HG02943 (cell line): ENCODE measurements at regions not wholly inside any gene's neighbourhood (a gene's known extent, or its start where the extent isn't known, plus 50 kb on each side); places are given as distances from the start of the nearest gene placed in this dataset.
"Not testable (repeated sequence)": the region's sequence is repeated elsewhere in the genome, so short reads cannot be mapped to it uniquely, and the experiment has no call there.

ENCODE experiments used
- ATAC-seq: cut with Tn5 transposase; IDR thresholded peaks from one replicate; pipeline ENCODE4 v1.9.1; 2021; ENCODE audit warnings: mild to moderate bottlenecking, low read depth, moderate library complexity; ENCODE audit not compliant: unreplicated experiment

DNA sequence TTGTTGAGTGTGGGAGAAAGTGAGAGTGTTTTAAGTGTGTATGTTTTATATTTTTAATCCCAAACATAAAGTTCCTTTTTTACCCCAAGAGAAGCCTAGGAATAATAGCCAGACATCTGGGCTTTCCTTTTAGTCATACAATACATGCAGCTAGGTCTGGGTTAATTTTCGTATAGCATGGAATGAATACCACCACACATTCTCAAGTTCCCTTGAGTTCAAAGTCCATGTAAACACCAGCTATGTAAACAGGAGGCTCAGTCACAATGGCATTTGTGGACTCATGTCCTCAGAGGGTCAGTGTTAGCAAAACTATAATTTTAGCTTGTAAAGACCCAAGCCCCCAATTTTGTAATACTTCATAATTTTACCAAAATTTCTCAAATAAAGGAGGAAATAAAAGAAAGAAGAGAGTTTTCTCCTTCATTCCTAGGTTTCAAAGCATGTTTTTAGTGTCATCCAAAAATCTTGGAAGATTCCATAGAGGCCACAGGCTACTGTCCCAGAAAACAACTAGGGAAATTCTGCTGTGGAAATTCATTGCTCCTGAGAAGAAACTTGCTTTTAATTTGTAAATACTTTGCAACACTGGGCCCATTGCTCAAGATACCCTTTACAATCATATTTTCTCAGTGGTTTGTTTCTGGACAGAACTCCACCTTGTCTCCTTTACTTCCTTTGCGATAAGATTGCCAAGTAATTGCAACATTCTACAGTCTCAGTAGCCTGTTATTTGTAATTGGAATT, 671.2 kb downstream of the COL12A1 start:
- ATAC-seq: no peak

DNA sequence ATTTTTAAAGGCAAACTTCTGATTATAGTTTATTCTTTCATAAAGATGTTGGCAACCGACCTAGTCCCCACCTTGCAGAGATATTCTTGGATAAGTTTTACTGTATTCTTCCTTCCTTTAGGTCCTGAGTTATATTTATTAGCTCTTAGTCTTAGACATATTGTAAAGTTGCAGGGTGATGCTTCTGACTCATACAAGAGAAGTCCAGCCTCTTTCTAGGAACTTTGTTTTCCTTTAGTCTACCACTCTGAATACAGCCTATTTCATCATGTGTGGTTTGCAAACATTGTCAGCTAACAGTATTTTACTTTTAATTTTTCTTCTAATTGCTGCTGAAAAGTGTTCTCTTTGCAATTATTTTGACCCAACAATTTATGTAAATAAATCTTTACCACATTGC, 686.7 kb downstream of the COL12A1 start:
- ATAC-seq: no peak

DNA sequence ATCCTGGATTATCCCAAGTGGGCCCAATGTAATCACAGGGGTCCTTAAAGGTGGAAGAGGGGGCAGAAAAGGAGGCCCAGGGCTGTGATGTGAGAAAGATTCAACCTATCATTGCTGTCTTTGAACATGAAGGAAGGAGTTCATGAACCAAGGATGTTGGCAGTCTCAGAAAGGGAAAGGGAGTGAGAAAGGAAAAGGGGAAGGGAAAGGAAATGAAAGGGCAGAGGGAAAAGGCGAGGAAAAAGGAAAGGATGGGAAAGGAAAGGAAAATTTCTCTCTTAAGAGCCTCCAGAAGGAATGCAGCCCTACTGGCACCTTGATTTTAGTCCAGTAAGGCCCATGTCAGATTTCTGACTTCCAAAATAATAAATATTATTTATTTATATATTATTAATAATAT, 687.8 kb downstream of the COL12A1 start:
- no peak for ATAC-seq

DNA sequence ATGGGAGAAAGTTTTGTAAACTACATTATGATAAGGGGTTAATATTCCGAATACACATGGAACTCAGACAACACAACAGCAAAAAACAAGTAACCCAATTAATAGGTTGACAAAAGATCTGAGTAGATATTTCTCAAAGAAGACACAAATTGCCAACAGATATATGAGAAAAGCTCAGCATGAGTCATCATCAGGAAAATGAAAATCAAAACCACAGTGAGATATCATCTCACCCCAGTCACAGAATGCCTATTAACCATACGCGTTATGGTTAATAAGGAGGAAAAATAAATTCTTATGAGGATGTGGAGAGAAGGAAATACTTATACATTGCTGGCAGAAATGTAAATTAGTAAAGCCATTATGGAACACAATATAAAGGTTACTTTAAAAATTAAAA, 695.0 kb downstream of the COL12A1 start:
- no peak for ATAC-seq

DNA sequence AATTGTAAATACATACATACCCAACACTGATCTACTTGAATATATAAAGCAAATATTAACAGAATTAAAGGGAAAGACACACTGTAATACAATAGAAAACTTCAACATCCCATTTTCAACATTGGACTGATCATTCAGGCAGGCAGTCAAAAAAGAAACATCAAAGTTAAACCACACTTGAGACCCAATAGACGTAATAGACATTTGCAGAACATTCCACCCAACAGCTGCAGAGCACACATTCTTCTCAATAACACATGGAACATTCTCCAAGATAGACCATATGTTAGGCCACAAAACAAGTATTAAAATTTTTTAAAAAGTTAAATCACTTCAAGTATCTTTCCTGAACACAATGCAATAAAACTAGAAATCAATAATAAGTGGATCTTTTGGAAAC, 698.2 kb downstream of the COL12A1 start:
- no peak for ATAC-seq

DNA sequence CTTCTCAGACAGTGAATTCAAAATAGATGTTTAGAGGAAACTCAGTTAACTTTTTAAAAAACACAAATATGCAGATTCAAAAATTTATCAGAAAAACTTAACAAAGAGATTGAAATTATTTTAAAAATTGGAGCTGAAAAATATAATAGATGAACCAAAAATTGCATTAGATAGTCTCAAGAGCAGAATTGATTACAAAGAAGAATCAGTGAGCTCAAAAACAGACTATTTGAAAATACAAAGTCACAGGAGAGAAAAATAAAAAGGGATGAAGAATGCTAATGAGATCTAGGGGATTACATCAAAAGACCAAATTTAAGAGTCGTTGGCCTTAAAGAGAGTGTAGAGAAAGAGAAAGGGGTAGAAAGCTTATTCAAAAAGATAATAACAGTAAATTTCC, 700.5 kb downstream of the COL12A1 start:
- ATAC-seq: no peak

DNA sequence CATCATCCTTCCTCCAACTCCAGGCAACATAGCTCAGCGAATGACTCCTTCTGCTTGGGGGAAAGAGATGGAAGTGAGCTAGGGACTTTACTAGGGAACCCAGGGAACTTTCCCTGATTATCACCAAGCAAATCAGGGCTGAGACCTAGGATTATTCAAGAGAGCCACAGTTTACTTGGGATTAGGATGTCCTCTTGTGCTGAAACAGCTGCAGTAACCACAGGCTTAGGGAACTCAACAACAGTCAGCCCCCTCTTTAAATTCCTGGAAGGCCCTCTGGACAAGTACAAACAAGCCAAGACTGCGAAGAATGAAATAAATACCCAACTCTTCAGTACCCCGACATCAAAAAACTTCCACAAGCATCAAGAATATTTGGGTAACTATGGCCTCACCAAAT, 700.9 kb downstream of the COL12A1 start:
- ATAC-seq: no peak

DNA sequence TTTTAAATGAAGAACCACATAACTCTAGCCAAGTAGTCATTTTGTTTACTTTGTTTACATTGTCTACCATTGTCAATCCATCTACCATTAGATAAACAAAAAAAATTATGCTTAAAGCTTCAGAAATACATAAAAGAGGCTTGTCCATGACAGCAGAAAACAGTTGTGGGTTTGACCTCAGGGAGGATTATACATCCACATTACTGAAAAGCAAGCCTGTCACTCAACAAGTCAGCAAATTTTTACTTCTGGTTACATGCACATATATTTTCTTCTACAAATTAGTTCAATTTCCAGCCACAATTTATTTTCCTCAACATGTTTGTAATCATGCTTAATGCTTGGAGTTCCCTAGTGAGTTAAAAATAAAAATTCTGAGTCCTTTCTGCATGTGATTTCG, 713.3 kb downstream of the COL12A1 start:
- ATAC-seq: no peak

DNA sequence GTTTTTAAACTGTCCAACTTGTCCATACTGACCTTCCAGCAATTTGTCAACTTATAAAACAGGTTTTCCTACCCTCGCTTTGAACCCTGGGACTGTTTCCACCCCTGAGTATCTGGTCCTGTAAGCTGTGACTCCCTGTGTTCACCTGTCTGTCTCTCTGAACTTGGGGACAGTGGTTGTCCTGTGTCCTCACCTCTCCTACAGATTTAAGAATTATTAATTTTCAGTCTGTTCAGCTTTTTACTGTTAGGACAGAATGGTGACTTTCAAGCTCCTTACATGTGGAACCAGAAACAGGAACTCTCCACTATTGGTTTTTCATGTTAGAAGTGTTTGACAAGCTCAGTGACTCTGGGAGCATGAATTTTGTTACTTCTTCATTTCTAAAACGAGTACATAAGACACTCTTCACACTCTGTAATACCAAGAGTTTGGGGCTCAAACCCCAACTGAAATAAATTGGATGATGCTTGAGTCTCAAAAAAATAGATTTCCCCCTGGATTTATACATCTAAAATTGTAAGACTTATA, 713.9 kb downstream of the COL12A1 start:
- ATAC-seq: no peak

DNA sequence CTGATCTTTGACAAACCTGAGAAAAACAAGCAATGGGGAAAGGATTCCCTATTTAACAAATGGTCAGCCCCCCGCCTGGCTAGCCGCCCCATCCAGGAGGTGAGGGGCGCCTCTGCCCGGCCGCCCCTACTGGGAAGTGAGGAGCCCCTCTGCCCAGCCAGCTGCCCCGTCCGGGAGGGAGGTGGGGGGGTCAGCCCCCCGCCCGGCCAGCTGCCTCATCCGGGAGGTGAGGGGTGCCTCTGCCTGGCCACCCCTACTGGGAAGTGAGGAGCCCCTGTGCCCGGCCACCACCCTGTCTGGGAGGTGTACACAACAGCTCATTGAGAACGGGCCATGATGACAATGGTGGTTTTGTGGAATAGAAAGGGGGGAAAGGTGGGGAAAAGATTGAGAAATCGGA, 717.1 kb downstream of the COL12A1 start:
- not testable (repeated sequence) for ATAC-seq

DNA sequence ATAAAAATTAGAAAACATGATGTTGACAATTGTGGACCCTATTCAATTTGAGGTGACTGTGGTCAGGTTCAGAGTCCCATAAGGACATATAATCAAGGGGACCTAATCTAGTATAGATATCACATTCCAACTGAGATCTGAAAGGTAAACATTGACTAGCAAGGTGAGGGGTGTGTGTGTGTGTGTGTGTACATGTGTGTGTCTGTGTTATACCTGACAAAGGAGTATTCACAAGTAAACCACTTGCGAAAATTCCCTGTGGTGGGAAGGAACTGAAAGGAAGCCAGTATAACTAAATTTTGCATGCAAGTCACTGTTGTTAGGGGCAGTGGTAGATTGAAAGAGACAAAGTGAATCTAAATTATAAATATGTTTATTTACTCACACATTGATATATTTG, 723.7 kb downstream of the COL12A1 start:
- no peak for ATAC-seq

DNA sequence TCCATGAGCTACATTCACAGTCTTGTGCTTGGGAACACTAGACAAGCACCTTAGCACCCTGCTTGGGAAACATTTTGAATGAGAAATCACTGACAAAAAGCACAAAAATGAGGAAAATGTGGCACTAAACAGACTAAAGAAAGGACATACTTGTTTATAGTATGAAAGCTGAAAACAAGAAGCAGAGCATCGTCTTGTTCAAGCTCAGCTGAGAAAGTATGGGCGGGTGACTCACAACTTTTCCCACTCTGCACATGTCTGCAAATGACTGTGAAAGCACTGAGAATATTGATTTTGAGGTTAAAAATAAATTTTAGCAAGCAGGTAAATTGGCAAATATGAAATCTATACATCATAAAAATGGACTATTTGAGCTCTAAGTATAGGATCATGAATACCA, 725.3 kb downstream of the COL12A1 start:
- ATAC-seq: no peak

DNA sequence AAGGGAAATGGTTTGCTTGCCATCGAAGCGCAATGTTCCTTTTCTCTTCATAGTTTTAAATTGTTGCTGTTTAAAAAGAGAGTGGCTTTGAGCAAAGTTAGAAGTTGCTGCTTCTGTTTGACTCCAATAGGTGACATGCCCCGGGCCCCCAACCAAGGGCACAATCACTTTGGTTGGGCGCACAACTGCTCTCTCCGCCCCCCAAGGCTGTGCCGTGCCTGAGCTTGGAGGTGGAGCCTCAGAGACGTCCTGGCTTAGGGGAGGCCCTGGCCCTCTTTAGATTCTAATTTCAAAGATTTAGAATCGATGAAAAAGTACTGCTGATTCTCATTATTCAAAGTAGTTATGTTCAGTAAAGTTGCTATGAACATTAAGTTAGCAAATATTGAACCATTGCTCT, 725.9 kb downstream of the COL12A1 start:
- ATAC-seq: no peak

DNA sequence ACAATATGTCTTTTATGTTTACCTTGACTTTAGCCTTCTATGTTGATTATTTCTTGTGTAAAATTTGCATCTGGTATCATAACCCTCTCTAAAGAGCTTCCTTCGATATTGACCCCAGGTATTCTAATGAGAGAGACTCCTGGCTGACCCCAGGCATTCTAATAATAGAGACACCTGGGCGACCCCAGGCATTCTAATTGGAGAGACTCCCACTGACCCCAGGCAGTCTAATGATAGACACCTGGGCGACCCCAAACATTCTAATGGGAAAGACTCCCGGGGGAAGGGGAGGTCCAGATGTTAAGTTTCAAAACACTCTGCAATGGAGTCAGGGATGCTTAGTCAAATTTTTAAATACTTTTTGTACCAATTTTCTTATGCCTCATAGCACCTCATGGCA, 726.4 kb downstream of the COL12A1 start:
- no peak for ATAC-seq

DNA sequence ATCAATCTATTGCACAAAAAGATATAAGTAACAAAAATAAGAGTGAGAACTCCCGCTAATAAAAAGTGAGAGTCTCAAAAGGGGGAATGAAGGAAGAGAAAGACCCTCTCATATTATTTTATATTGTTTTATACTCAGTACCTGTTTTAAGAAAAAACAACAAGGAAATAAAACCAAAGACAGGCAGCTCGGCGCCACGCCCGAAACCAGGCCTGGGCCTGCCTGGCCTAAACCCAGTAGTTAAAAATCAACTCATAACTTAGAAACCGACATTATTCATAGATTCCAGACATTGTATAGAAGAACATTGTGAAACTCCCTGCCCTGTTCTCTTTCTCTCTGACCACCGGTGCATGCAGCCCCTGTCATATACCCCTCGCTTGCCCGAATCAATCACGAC, 731.8 kb downstream of the COL12A1 start:
- not testable (repeated sequence) for ATAC-seq

DNA sequence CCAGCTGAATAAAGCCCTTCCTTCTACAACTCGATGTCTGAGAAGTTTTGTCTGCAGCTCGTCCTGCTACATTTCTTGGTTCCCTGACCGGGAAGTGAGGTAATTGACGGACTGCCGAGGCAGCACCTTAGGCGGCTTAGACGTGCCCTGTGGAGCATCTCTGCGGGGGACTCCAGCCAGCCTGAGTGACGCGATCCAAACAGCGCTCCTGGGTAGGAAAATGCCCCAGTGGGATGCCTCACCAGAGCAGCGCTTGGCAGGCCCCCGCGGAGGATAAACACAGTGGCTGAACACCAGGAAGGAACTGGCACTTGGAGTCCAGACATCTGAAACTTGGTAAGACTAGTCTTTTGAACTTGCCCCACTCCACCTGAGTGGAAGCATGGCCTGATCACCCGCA, 737.3 kb downstream of the COL12A1 start:
- ATAC-seq: not testable (repeated sequence)

DNA sequence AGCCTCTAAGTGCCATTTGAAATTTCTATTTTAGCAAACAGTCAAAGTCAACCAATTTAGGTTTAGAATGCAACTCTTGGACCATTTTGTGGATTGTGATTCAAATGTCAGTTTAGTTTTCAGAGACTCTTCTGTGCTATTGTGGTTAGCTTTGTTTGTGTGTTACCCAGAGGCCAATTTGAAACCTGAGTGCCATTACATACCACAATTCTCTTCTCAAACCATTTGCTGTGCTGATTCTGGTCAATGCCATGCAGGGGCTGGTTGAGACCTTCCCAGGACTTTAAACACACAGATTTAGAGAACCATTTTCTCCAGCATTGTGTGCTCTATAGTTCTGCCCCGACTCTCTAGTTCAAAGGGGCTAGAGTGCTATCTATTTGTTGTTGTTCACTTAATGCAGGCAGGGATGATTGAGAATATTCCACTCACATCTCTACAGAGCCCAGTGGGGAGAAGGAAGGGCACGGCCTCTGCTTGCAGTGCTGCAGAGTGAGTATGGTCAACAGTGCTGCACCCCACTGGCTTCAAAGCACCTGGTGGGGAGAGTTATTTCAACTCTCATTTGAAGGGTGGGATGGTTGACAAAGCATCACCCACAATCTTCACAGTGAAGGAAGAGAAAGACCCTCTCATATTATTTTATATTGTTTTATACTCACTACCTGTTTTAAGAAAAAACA, 738.2 kb downstream of the COL12A1 start:
- ATAC-seq: no peak

DNA sequence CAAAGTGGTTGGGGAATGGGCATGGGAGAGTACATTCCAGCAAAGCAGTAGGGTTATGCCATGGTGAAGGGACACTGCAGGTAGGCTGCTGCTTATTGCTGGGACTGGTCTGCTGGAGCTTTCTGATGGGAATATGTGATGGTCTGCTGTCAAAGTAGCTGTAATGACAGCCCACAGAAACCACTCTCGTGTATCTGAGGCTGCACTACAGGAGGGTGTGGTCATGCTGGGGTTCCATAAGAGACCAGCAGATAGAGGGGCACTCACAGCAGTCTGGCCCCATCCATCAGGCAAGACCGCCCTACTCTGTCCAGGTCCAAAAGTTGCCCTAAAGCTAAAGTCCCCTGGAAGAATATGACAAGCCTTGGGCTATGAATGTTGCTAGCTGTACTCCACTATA, 739.3 kb downstream of the COL12A1 start:
- no peak for ATAC-seq

DNA sequence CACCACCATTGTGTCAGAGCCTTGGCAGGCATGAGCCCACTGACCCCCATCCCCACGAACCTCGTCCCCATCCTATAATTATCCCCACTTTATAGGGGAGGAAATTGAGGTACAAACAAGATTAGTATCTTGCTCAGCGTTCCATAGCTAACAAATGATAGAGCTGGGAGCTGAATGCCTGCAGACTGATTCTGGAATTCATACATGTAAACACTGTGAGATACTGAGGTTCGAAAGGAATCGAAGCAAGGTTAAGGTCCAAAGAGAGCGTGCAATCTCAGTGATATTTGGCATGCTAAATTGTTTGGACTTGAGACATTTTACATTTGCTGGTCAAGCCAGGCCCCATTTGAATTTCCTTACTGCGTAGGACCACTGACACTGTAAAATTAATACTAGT, 746.6 kb downstream of the COL12A1 start:
- no peak for ATAC-seq

DNA sequence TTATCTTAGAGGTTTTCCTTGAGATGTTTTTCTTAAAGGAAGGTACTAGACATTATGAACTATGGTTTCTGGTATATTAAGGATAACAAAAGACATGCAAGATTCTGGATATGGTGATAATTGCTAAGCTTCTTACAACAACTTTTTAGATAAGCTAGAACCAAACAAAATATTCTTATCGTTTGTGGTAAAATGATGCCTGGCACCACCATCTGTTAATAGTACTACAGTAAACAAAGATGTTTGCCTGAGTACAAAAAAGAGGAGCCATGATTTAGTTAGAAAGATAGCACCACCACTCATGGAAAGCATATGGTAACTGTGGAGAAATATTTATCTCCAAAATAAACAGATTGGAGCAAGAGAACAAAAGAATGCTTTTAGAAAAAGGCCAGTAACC, 747.3 kb downstream of the COL12A1 start:
- no peak for ATAC-seq

DNA sequence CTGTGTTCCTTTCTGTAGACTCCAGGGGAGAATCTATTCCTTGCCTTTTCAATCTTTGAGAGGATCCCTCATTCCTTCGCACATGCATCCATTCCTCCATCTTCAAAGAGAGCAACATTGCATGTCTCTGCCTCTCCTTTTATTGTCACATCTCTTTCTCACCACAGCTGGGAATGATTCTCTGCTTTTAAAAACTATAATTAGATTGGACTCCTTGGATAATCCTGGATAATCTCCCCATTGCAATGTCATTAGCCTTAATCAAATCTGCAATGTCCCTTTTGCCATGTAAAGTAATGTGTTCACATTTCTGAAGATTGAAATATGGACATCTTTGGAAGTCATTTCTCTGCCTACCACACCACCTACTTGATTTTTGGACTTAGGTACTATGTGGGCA, 750.1 kb downstream of the COL12A1 start:
- ATAC-seq: no peak

DNA sequence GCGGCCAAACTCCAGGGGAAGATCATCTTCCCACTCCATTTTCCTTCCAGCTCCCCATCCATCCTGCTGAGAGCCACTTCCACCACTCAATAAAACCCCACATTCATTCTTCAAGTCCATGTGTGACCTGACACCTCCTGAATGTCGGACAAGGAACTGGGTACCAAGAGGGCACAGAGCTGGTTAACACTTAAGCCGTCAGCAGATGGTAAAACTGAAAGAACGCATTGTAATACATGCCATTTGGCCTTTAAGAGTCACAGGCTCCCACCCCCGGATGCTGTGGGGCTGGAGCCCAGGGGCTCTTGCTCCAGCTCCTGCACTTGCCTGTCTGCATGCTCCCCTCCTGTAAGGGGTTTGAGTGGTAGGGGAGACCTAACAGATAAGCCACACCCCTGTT, 753.9 kb downstream of the COL12A1 start:
- ATAC-seq: no peak
